PC-9 (cell line): ENCODE measurements at regions not wholly inside any gene's neighbourhood (a gene's known extent, or its start where the extent isn't known, plus 50 kb on each side); places are given as distances from the start of the nearest gene placed in this dataset.

Experiments
- CTCF ChIP-seq: fragments of 200-600 bp; sonication (generic); conservative IDR thresholded peaks from 2 replicates; pipeline ENCODE4 v1.6.1; 2017; ENCODE audit warnings: mixed run types, antibody characterized with exemption, mild to moderate bottlenecking, moderate library complexity
- EZH2 ChIP-seq: fragments of 200-600 bp; sonication (generic); IDR thresholded peaks from 2 replicates; pipeline ENCODE4 v1.8.0; 2017; ENCODE audit warnings: antibody characterized with exemption, low read depth

- no peak for TF ChIP-seq CTCF
- TF ChIP-seq EZH2, result no peak
Observed at GRCh38 chr4:127174201-127174600, 458.6 kb upstream of the INTU start.
